Body of pancreas (tissue), 4 donors: ENCODE measurements at regions not wholly inside any gene's neighbourhood (a gene's known extent, or its start where the extent isn't known, plus 50 kb on each side); places are given as distances from the start of the nearest gene placed in this dataset.

Source experiments
- ATAC-seq: fragments of 150-250 bp; one replicate; pipeline ENCODE4 v1.9.1; 2016
- DNase-seq, 4 donors: peaks; one replicate each; pipeline ENCODE4 v3.0.0-alpha.2; 2019
- H3K27ac ChIP-seq, 4 donors: fragments of 200-600 bp; sonication (generic); 1 replicate in 3 of 4; 2 replicates in 1 of 4; pipeline versions ENCODE4 v1.5.1 to v1.6.1; 2016 to 2019; ENCODE audit warnings: mild to moderate bottlenecking in 1 of 4, mixed read lengths in 1 of 4, moderate library complexity in 1 of 4
- H3K27me3 ChIP-seq, 2 donors: fragments of 200-600 bp; sonication (generic); one replicate each; pipeline ENCODE4 v1.6.0; 2016; ENCODE audit warnings: mild to moderate bottlenecking in 1 of 2
- H3K36me3 ChIP-seq, 2 donors: fragments of 200-600 bp; sonication (generic); replicated peaks in 1 of 2; 2 replicates each; pipeline ENCODE4 v1.5.1; 2016; ENCODE audit warnings: low read depth in 2 of 2; ENCODE audit not compliant: insufficient read depth in 1 of 2
- H3K4me1 ChIP-seq: fragments of 200-600 bp; sonication (generic); one replicate; pipeline ENCODE4 v1.6.0; 2016
- H3K4me3 ChIP-seq, 2 donors: fragments of 200-600 bp; sonication (generic); 1 replicate in 1 of 2; 2 replicates in 1 of 2; pipeline ENCODE4 v1.5.1; 2016 to 2019
- H3K9me3 ChIP-seq, 3 donors: fragments of 200-600 bp; sonication (generic); 1 replicate in 2 of 3; 2 replicates in 1 of 3; pipeline ENCODE4 v1.5.1; 2016
- CTCF ChIP-seq, 7 experiments: fragments of 450-650 bp in 4 of 7; fragments of 200-600 bp in 3 of 7; sonication (generic) in 3 of 7; IDR thresholded peaks; one replicate each; pipeline ENCODE4 v1.5.1; 2016 to 2019; ENCODE audit warnings: antibody characterized with exemption in 7 of 7
- POLR2A ChIP-seq, 3 donors: fragments of 450-650 bp; IDR thresholded peaks; one replicate each; pipeline ENCODE4 v1.6.1; 2016; ENCODE audit warnings: antibody characterized with exemption in 3 of 3, mild to moderate bottlenecking in 2 of 3
- WGBS, 2 donors: methylation state at CpG; one replicate each; pipeline ENCODE4 v1.1.5; 2017; 5-methylcytosine and 5-hydroxymethylcytosine counted together
- intact Hi-C: fragments of 100-400 bp; cut with DNase I; formaldehyde crosslinking; loops from one replicate; pipeline ENCODE4 v1.15.1; 2023

- 16 to 20% methylated on average over 5 of the region's 5 CpGs for WGBS, 2 donors
- Histone ChIP-seq H3K36me3 (no peaks in the 10 kb centered on the region), H3K9me3 (no peaks in the 10 kb centered on the region), H3K4me1 (peaks cover 7% of the 10 kb centered on the region), H3K4me3 (no peak overlapping the region), H3K27me3 (no peaks in the 10 kb centered on the region), H3K27ac (peak overlapping the region in 1 of 4 donors; percentile 64)
- DNase-seq (peak; percentile 28 to 88 (median 62)), ATAC-seq (peak; percentile 63)
- intact Hi-C loops: no loop called here
- TF ChIP-seq CTCF (IDR thresholded peaks at IDR 0.05): no peak
- TF ChIP-seq POLR2A (IDR thresholded peaks at IDR 0.05): no peak
These were observed 483.2 kb upstream of the SGO1 start for GRCh38 chr3:20669184-20669583.

- Histone ChIP-seq H3K4me3 (no peak overlapping the region), H3K9me3 (no peaks in the 10 kb centered on the region), H3K36me3 (no peaks in the 10 kb centered on the region), H3K27me3 (no peaks in the 10 kb centered on the region), H3K4me1 (peaks cover 7% of the 10 kb centered on the region), H3K27ac (no peak overlapping the region)
- DNase-seq (peak in 1 of 4 donors; percentile 10), ATAC-seq (no peak)
- intact Hi-C loops: no loop called here
- WGBS, 2 donors: 53 to 60% methylated on average over 3 of the region's 3 CpGs
- no peak for TF ChIP-seq POLR2A (IDR thresholded peaks at IDR 0.05)
- no peak for TF ChIP-seq CTCF (IDR thresholded peaks at IDR 0.05)
These were observed 482.4 kb upstream of the SGO1 start for GRCh38 chr3:20668411-20668810.

- ATAC-seq: no peak
These were observed 480.1 kb upstream of the SGO1 start for GRCh38 chr3:20666091-20666490.

GRCh38 chr3:20658491-20658890 is 472.5 kb upstream of the SGO1 start:
- intact Hi-C loops: no loop called here
- Histone ChIP-seq H3K9me3 (no peaks in the 10 kb centered on the region), H3K4me1 (no peaks in the 10 kb centered on the region), H3K27ac (no peak overlapping the region), H3K27me3 (no peaks in the 10 kb centered on the region), H3K4me3 (no peak overlapping the region), H3K36me3 (no peaks in the 10 kb centered on the region)
- TF ChIP-seq POLR2A (IDR thresholded peaks at IDR 0.05) (no peak), CTCF (IDR thresholded peaks at IDR 0.05) (no peak)
- no peak for DNase-seq
- no peak for ATAC-seq
- 70 to 94% methylated on average over 1 of the region's 1 CpG for WGBS, 2 donors

More at GRCh38 chr3:20666091-20666490, 480.1 kb upstream of the SGO1 start:
- Histone ChIP-seq H3K9me3 (no peaks in the 10 kb centered on the region), H3K27me3 (no peaks in the 10 kb centered on the region), H3K27ac (no peak overlapping the region), H3K36me3 (no peaks in the 10 kb centered on the region), H3K4me1 (peaks cover 7% of the 10 kb centered on the region), H3K4me3 (no peak overlapping the region)
- WGBS, 2 donors: 55 to 67% methylated on average over 2 of the region's 2 CpGs
- intact Hi-C loops: no loop called here
- TF ChIP-seq CTCF (IDR thresholded peaks at IDR 0.05) (no peak), POLR2A (IDR thresholded peaks at IDR 0.05) (no peak)
- no peak for DNase-seq

GRCh38 chr3:20657560-20657959 is 471.6 kb upstream of the SGO1 start:
- 60 to 65% methylated on average over 4 of the region's 4 CpGs for WGBS, 2 donors
- TF ChIP-seq POLR2A (IDR thresholded peaks at IDR 0.05): no peak
- no peak for TF ChIP-seq CTCF (IDR thresholded peaks at IDR 0.05)

More at GRCh38 chr3:20657560-20657959, 471.6 kb upstream of the SGO1 start:
- Histone ChIP-seq H3K27ac (no peak overlapping the region), H3K9me3 (no peaks in the 10 kb centered on the region), H3K4me3 (no peak overlapping the region), H3K4me1 (no peaks in the 10 kb centered on the region), H3K36me3 (no peaks in the 10 kb centered on the region), H3K27me3 (no peaks in the 10 kb centered on the region)
- DNase-seq (no peak), ATAC-seq (no peak)
- intact Hi-C loops: no loop called here
